PFSK-1 (cell line): ENCODE measurements at regions not wholly inside any gene's neighbourhood (a gene's known extent, or its start where the extent isn't known, plus 50 kb on each side); places are given as distances from the start of the nearest gene placed in this dataset.

Experiments
- FOXP2 ChIP-seq: optimal IDR thresholded peaks from 2 replicates; pipeline ENCODE3; 2011; ENCODE audit warnings: borderline replicate concordance, control low read depth, inconsistent platforms; ENCODE audit not compliant: insufficient read depth; ENCODE audit errors: extremely low read length, extremely low read depth
- POLR2AphosphoS5 ChIP-seq: IDR thresholded peaks from 2 replicates; pipeline ENCODE4 v1.6.1; 2012; ENCODE audit warnings: low read depth, mild to moderate bottlenecking, control low read depth, low read length, moderate library complexity
- REST ChIP-seq, 2 experiments: IDR thresholded peaks; 2 replicates each; pipeline versions ENCODE4 v1.6.1 to v1.8.0; 2011 to 2012; ENCODE audit warnings: low read depth in 2 of 2, low read length in 2 of 2, control low read depth in 1 of 2, inconsistent platforms in 1 of 2, mild to moderate bottlenecking in 1 of 2, moderate library complexity in 1 of 2; ENCODE audit not compliant: insufficient read depth in 1 of 2
- SIN3A ChIP-seq: IDR thresholded peaks from 2 replicates; pipeline ENCODE4 v1.6.1; 2012; ENCODE audit warnings: mild to moderate bottlenecking, low read length, moderate library complexity, borderline replicate concordance; ENCODE audit not compliant: insufficient read depth
- TAF1 ChIP-seq: IDR thresholded peaks from 2 replicates; pipeline ENCODE4 v1.6.1; 2012; ENCODE audit warnings: low read length, control low read depth, borderline replicate concordance; ENCODE audit not compliant: insufficient read depth

GRCh38 chr5:164306662-164307061 is 801.2 kb downstream of the MAT2B start:
- TF ChIP-seq FOXP2 (no peak), POLR2AphosphoS5 (no peak), TAF1 (no peak), SIN3A (no peak), REST (IDR thresholded peaks at IDR 0.05; ENCODE audit: insufficient read depth in 1 of 2, low read depth in 2 of 2, low read length in 2 of 2) (no peak)

DNA sequence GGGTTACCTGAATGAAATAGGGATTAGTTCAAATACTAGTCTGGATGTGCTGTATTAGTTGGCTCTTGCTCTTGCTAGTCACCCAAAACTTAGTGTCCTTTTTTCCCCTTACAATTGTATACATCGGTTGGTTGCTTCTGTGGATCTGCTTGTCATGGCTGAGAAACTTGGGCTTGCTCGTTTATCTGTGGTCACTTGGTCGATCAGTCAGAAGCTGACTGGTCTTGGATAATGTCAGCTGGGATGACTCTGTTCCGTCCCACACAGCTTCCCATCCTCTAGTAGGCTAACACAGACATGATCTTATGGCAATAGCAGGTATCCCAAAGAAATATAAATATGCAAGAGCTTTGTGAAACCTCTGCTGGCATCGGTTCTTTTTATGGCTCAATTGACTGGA is 807.4 kb downstream of the MAT2B start:
- no peak for TF ChIP-seq REST (IDR thresholded peaks at IDR 0.05; ENCODE audit: insufficient read depth in 1 of 2, low read depth in 2 of 2, low read length in 2 of 2)
- no peak for TF ChIP-seq FOXP2
- no peak for TF ChIP-seq SIN3A
- TF ChIP-seq TAF1 = no peak
- no peak for TF ChIP-seq POLR2AphosphoS5

- TF ChIP-seq SIN3A = no peak
- TF ChIP-seq REST (IDR thresholded peaks at IDR 0.05; ENCODE audit: insufficient read depth in 1 of 2, low read depth in 2 of 2, low read length in 2 of 2) = no peak
- TF ChIP-seq FOXP2 = no peak
- TF ChIP-seq TAF1 = no peak
- no peak for TF ChIP-seq POLR2AphosphoS5
Measured at GRCh38 chr5:164317676-164318075, 812.3 kb downstream of the MAT2B start.

- TF ChIP-seq TAF1 (no peak), REST (IDR thresholded peaks at IDR 0.05; ENCODE audit: insufficient read depth in 1 of 2, low read depth in 2 of 2, low read length in 2 of 2) (no peak), FOXP2 (no peak), SIN3A (no peak), POLR2AphosphoS5 (no peak)
Measured at GRCh38 chr5:164319161-164319560, 813.7 kb downstream of the MAT2B start.

- TF ChIP-seq SIN3A (no peak), POLR2AphosphoS5 (no peak), TAF1 (no peak), FOXP2 (no peak), REST (IDR thresholded peaks at IDR 0.05; ENCODE audit: insufficient read depth in 1 of 2, low read depth in 2 of 2, low read length in 2 of 2) (no peak)
Measured at GRCh38 chr5:164324239-164324638, 818.8 kb downstream of the MAT2B start.
